Activated CD8-positive, alpha-beta memory T cell treated with anti-CD3 and anti-CD28 coated beads for 1 hour (primary cell): ENCODE measurements at regions not wholly inside any gene's neighbourhood (a gene's known extent, or its start where the extent isn't known, plus 50 kb on each side); places are given as distances from the start of the nearest gene placed in this dataset.

Experiments
- DNase-seq, 2 donors: peaks; one replicate each; pipeline ENCODE4 v3.0.0-alpha.2; 2020; ENCODE audit warnings: low read depth in 1 of 2; ENCODE audit errors: extremely low read depth in 1 of 2

- no peak for DNase-seq
Measured at GRCh38 chr3:174639970-174640369, 219.2 kb upstream of the NAALADL2 start.

GRCh38 chr3:174640932-174641331 lies 218.2 kb upstream of the NAALADL2 start:
- DNase-seq = no peak

- no peak for DNase-seq
Measured at GRCh38 chr3:174644287-174644686, 214.8 kb upstream of the NAALADL2 start.

- DNase-seq = no peak
Measured at GRCh38 chr3:174651951-174652350, 207.2 kb upstream of the NAALADL2 start.

DNA sequence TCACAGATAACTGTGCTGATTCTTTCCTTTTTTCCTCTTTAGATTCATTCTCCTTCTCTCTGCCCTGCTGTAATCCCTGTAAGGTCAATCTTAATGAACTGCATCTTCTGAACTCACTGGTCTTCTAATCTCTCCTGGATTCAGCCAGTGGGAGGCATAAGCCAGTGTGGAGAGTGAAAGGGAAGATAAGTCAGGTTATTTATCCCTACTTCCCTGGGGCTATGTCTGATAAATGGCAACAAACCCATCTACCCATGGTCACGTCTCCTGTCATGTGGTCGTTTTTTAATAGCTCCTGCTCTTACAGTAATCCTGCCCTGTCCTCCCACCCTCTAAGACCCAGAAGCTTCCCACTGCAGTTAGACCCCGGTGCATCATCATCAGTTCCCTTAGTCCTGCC lies 199.6 kb upstream of the NAALADL2 start:
- no peak for DNase-seq

DNA sequence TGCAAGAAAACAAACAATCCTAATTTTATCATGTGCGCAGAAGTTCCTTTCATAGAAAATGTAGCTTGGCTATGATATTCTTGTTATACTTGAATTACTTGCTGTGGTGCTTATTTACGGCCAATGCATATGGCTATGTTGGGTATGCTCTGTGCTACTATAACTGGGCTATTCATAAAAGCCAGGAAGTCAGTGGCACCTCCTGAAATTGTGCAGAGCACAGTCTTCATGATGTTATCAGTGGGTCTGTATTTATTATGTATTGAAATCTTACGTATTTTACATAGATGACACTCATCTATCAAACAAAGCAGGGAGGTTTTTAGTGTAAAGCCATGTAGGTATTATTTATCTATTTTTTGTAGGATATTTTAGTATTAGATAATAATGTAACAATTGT lies 196.5 kb upstream of the NAALADL2 start:
- no peak for DNase-seq

DNA sequence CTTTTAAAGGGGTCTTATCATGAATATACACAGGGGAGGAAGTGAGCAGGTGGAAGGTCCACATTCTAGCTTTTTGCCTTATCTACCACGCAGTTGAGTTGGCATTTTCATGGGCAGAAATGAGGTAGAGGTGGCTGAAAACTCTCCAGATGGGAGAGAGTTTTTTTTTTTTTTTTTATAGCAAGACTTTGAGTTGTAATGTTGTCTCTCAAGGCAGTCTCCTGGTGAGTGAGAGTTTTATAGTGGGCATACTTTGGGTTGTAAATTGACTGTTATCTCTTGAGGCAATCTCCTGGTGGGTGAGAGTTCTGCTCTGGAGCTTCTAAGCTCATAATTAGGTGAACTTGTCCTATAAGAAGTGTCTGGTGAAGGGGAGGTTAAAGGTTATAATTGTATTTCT lies 191.7 kb upstream of the NAALADL2 start:
- DNase-seq = no peak

DNA sequence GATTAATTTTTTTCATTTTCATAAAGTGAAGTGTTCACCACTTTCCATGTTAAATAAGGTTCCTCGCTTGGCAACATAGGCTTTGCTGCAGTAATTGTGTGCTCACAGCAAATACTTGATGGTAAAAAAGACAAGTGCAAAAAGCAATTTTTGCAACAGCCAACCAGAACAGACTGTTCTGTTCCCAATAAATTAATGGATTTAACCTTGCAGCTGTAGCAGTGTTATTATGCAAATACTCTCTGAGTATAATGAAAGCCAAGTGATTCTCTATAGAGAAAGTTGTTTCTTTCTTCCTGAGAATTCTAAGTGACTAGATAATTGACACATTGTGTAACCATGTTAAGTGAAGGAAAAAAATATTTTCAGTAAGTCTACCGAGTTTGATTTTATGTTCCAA lies 183.7 kb upstream of the NAALADL2 start:
- no peak for DNase-seq

GRCh38 chr3:174681784-174682183 lies 177.3 kb upstream of the NAALADL2 start:
- DNase-seq = no peak

DNA sequence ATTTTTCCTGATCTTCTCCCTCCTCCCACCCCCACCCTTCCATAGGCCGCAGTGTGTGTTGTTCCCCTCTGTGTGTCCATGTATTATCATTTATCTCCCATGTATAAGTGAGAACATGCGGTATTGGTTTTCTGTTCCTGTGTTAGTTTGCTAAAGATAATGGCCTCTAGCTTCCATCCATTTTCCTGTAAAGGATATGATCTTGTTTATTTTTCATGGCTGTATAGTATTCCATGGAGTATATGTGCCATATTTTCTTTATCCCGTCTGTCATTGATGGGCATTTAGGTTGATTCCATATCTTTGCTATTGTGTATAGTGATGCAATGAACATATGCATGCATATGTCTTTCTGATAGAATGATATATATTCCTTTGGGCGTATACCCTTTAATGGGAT lies 173.3 kb upstream of the NAALADL2 start:
- no peak for DNase-seq

DNA sequence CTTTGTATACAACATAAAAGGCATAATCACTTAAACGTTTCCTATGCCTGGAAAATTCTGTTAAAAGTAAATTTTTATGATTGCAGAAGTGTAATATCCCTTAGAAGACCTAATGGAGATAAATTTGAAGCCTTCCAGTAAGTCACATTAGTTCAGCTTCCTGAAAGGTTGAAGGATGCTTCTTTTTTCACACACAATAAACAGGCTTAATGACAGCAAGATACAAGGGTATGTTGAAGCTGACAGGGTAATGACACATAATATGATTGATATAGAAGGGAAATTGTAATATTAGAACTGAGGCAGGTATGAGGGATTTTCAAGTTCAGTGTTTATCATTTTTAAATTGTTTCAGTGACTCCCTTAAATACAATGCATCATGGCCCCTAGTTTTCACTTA lies 161.8 kb upstream of the NAALADL2 start:
- no peak for DNase-seq

DNA sequence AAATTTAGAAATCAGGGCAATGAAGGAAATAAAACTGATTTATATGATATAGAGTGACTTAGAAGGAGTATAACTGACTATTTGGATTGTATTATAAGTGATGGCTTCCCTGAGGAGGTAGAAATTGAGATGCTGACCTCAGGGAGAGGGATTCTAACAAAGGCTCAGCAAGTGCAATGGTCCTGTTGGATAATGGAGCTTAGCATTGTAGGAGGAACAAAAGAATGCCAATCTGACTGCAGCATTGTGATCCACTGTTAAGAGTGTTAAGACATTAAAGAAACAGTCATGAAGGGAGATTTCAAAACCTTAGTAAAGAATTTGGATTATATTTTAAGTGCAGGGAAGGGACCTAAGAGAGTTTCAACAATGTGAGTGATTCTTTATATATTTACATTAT lies 158.4 kb upstream of the NAALADL2 start:
- no peak for DNase-seq

- DNase-seq = no peak
Measured at GRCh38 chr3:174710612-174711011, 148.5 kb upstream of the NAALADL2 start.

DNA sequence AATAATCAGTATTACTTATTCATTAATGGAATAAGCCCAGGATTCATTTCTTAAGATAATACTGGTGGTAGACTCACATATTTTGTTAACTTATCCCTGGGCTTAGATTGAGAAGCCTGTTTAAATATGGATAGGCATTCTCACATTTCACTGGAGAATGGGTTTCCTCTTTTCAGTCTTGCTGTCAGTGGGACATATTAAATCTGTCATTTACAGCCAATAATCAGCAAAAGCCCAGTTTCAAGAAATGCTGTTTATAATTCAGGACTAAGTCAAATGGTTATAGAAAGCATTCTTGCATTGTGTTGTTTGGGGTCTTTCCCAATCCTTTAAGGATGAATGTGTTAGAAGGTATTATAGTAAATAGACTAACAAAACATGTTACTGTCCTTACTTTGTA lies 143.7 kb upstream of the NAALADL2 start:
- no peak for DNase-seq

GRCh38 chr3:174716956-174717505 lies 142.1 kb upstream of the NAALADL2 start:
- no peak for DNase-seq

DNA sequence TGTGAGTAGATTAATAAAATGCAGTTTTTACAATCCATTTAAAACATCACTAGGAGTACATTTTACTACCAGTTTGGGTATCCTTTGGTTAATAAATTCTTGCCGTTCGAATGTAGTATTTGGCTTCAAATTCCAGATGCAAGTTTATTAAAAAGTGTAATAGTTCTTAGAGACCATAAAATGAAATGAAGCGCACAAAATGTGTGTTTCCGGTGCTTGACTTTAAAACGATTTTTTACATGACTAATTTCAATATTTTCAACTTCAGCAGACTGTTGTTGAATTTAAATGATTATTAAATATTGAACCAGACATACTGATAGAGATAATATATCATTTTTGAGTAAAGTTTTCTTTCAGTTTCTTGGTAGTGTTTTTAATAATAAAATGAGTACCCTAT lies 138.4 kb upstream of the NAALADL2 start:
- no peak for DNase-seq

DNA sequence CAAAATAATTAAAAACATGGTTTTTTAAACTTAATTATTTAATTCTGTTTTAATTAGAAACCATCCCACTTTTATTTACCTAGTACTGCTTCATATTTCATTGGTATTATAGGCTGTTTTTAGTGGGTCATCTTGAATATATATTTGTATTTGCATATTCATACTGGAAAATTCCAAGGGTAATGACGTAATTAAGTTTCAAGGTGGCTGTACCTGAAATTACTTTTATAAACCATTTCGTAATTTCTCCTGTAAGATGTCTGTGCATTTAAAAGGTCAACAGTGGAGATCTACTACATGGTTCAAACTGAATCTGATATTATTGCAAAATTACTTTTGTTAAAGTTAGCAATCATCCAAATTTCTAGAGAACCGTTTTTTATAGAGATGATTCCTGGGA lies 133.8 kb upstream of the NAALADL2 start:
- DNase-seq = no peak

GRCh38 chr3:174737966-174738365 lies 121.2 kb upstream of the NAALADL2 start:
- DNase-seq = no peak

DNA sequence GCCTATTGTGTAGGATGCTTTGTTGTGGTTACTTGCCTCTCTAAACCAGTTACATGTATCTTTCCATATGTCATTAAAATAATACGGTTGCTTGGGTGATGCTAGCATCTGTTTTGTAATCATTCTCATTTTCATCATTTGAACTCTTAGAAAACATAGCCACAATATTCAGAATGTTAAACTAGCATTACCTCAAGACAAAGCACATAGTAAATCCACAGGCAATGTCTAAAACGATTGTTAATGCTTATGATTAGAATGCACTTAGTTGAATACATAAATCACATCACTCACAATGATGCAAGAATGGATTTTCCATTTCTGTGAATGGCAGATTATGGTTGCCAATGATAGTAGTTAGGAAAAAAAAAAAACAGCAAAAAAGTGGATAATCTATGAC lies 110.0 kb upstream of the NAALADL2 start:
- DNase-seq = no peak

GRCh38 chr3:174755833-174756829 lies 103.0 kb upstream of the NAALADL2 start:
- no peak for DNase-seq

DNA sequence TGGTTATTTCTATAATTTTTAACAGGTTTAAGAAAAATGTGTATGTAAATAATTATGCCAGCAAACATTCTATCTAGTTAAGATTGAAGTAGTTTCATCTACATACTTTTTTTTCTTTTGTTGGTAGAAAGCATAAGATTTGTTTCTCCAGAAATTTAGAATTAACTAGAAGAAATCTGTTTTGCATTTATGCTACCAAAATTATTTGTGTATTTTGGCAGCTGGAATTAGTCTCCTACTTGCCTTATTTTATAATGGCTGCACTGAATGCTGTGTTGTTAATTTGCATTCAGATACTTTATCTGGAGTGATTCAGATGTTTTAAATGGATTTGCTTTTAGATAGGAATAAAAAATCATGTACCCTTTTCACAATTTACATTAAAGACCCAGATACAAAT lies 100.2 kb upstream of the NAALADL2 start:
- no peak for DNase-seq

DNA sequence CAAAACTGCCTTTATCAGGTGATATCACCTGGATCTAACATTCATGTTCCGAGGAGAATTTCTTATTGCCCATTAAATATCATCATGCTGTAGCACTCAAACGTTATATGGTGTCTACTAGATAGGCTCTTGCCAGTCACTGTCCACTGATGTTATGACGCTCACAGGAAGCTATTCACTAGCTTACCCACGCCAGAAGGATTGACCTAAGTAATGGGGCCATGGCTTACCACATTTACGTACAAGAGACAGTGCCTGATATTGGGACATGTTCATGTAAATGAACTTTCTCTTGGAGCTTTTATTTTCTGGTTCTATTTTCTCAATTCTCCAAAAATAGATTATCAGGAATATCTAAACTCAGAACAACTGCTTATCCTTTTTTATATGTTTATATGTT lies 91.7 kb upstream of the NAALADL2 start:
- DNase-seq = no peak
